HepG2 (cell line): ENCODE measurements at regions not wholly inside any gene's neighbourhood (a gene's known extent, or its start where the extent isn't known, plus 50 kb on each side); places are given as distances from the start of the nearest gene placed in this dataset.

ENCODE experiments used
- KLF12 ChIP-seq: sonication (generic); formaldehyde crosslinking; IDR thresholded peaks from 2 replicates; pipeline ENCODE4 v1.4.0; 2020; ENCODE audit warnings: missing genetic modification reagents, borderline replicate concordance
- RAD51 ChIP-seq: fragments of 450-650 bp; IDR thresholded peaks from 2 replicates; pipeline ENCODE4 v1.6.1; 2016; ENCODE audit warnings: borderline replicate concordance

GRCh38 chr13:26867451-26868091 is 107.0 kb upstream of the GPR12 start:
- TF ChIP-seq RAD51 (no peak), KLF12 (CRISPR knock-in tag) (no peak)
